ENCODE measurements at regions not wholly inside any gene's neighbourhood (a gene's known extent, or its start where the extent isn't known, plus 50 kb on each side); places are given as distances from the start of the nearest gene placed in this dataset.

- TF ChIP-seq CTCF (IDR thresholded peaks at IDR 0.05) = no peak
- no peak for TF ChIP-seq POLR2A (IDR thresholded peaks at IDR 0.05)
Observed at GRCh38 chr5:143705381-143705780, 106.6 kb upstream of the HMHB1 start.

All from heart left ventricle (tissue), 13 donors.